HG03432 (cell line): ENCODE measurements at regions not wholly inside any gene's neighbourhood (a gene's known extent, or its start where the extent isn't known, plus 50 kb on each side); places are given as distances from the start of the nearest gene placed in this dataset.

Experiments used
- ATAC-seq: cut with Tn5 transposase; IDR thresholded peaks from one replicate; pipeline ENCODE4 v1.9.1; 2021; ENCODE audit warnings: mild to moderate bottlenecking, moderate library complexity; ENCODE audit not compliant: unreplicated experiment

- no peak for ATAC-seq
Measured at GRCh38 chr14:65278589-65278988, 133.9 kb upstream of the FUT8 start.

- ATAC-seq, result no peak
Measured at GRCh38 chr14:65279510-65279909, 133.0 kb upstream of the FUT8 start.

GRCh38 chr14:65279958-65280357, 132.6 kb upstream of the FUT8 start:
- ATAC-seq, result no peak

- ATAC-seq, result no peak
Measured at GRCh38 chr14:65280653-65281052, 131.9 kb upstream of the FUT8 start.

- peak; percentile 37 for ATAC-seq
Measured at GRCh38 chr14:65281991-65282895, 130.3 kb upstream of the FUT8 start.

GRCh38 chr14:65282896-65283253, 129.7 kb upstream of the FUT8 start:
- ATAC-seq, result peak; percentile 22

- ATAC-seq, result no peak
Measured at GRCh38 chr14:65286443-65286842, 126.1 kb upstream of the FUT8 start.

GRCh38 chr14:65287264-65288131, 125.0 kb upstream of the FUT8 start:
- ATAC-seq, result peak; percentile 67

GRCh38 chr14:65290830-65291229, 121.7 kb upstream of the FUT8 start:
- no peak for ATAC-seq

- ATAC-seq, result no peak
Measured at GRCh38 chr14:65291531-65291930, 121.0 kb upstream of the FUT8 start.

- ATAC-seq, result no peak
Measured at GRCh38 chr14:65294816-65295215, 117.7 kb upstream of the FUT8 start.

GRCh38 chr14:65296402-65296801, 116.1 kb upstream of the FUT8 start:
- no peak for ATAC-seq

GRCh38 chr14:65296876-65297275, 115.7 kb upstream of the FUT8 start:
- ATAC-seq, result no peak

- no peak for ATAC-seq
Measured at GRCh38 chr14:65297744-65298143, 114.8 kb upstream of the FUT8 start.

- no peak for ATAC-seq
Measured at GRCh38 chr14:65299826-65300225, 112.7 kb upstream of the FUT8 start.

- peak; percentile 61 for ATAC-seq
Measured at GRCh38 chr14:65301862-65302539, 110.5 kb upstream of the FUT8 start.

- ATAC-seq, result peak; percentile 58
Measured at GRCh38 chr14:65302571-65303189, 109.8 kb upstream of the FUT8 start.

GRCh38 chr14:65303190-65303898, 109.2 kb upstream of the FUT8 start:
- ATAC-seq, result no peak

GRCh38 chr14:65303899-65304222, 108.7 kb upstream of the FUT8 start:
- ATAC-seq, result no peak

- no peak for ATAC-seq
Measured at GRCh38 chr14:65304239-65304638, 108.3 kb upstream of the FUT8 start.
